ENCODE measurements at regions not wholly inside any gene's neighbourhood (a gene's known extent, or its start where the extent isn't known, plus 50 kb on each side); places are given as distances from the start of the nearest gene placed in this dataset.
"Not testable (repeated sequence)": the region's sequence is repeated elsewhere in the genome, so short reads cannot be mapped to it uniquely, and the experiment has no call there.

DNA sequence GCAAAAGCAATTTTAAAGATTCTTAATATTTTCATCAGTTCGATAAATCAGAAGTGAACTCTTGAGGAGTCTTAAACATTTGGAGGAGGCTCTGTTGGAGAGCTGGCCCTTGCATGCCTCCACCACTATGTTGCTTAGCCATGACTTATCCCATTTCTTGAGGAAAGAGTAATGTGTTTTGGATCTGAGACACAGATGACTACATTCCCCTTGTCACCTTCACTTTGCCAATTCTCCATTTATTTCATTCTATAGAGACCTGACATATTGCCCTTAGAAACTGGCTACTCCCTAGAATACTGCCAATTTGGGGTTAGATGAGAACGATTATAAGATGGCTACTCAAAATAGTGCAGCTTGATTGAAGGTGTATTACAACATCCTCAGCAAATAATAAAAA, 157.4 kb upstream of the TMEM260 start:
- no peak for DNase-seq (ENCODE audit: low spot score)

- peak; percentile 9 for DNase-seq (ENCODE audit: low spot score)
These were observed 156.8 kb upstream of the TMEM260 start for GRCh38 chr14:56422703-56423213.

DNA sequence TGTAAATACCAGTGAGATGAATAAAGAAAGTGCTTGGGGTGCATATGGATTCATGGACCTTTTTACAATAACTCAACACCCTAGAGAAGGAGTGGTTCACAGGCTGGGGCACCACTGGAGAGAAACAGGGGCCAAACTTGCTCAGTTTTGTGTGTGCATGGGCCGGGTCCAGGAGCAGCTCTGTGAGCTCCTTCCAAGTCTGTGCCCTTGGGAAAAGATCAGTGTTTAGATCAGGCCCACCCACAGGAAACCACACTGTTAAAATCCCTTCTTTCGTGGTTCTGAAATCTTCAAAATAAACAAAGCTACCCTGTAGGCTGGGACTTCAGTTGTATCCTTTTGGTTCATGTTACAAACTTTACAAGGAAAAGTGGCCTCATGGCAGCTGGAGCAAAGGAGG, 156.1 kb upstream of the TMEM260 start:
- no peak for DNase-seq (ENCODE audit: low spot score)

- no peak for DNase-seq (ENCODE audit: low spot score)
These were observed 148.6 kb upstream of the TMEM260 start for GRCh38 chr14:56431013-56431412.

- DNase-seq (ENCODE audit: low spot score) = no peak
These were observed 129.9 kb upstream of the TMEM260 start for GRCh38 chr14:56449670-56450213.

DNA sequence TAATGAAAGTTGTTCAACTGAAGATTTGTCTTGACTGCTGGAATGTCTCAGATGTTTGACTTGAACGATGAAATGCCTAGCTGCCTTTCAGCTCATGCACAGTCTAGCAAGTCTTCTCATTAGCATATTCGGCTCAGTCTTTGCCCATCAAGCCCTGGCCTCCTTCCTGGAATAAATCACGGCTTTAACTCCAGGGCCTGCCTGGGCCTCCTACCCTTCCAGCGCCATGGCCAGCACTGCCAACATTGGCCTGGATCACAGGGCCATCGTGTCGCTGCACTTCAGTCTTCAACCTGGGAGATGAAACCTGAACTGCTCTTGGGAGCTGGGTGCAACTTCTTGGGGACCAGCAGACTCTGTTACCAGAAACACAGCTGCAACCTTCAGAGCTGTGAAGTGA, 126.7 kb upstream of the TMEM260 start:
- DNase-seq (ENCODE audit: low spot score) = no peak

DNA sequence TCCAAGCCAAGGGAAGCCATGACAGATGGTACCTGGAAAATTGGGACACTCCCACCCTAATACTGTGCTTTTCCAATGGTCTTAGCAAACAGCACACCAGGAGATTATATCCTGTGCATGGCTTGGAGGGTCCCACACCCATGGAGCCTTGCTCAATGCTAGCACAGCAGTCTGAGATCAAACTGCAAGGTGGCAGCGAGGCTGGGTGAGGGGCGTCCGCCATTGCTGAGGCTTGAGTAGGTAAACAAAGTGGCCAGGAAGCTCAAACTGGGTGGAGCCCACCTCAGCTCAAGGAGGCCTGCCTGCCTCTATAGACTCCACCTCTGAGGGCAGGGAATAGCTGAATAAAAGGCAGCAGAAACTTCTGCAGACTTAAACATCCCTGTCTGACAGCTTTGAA, 124.9 kb upstream of the TMEM260 start:
- not testable (repeated sequence) for DNase-seq (ENCODE audit: low spot score)

DNA sequence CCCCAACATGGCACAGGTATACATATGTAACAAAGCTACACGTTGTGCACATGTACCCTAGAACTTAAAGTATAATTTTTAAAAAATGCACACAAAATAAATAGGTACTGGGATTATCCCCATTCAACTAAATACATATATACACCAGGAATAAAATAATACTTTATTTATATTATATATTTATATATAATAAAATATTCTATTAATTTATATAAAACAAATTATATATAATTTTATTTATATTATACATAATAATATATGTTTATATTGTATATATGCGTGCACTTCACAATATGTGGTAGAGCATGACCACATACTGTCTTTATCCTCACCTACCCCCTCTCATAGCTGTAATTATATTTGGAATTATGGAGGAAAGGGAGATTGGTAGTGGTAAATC, 119.1 kb upstream of the TMEM260 start:
- DNase-seq (ENCODE audit: low spot score) = no peak

DNA sequence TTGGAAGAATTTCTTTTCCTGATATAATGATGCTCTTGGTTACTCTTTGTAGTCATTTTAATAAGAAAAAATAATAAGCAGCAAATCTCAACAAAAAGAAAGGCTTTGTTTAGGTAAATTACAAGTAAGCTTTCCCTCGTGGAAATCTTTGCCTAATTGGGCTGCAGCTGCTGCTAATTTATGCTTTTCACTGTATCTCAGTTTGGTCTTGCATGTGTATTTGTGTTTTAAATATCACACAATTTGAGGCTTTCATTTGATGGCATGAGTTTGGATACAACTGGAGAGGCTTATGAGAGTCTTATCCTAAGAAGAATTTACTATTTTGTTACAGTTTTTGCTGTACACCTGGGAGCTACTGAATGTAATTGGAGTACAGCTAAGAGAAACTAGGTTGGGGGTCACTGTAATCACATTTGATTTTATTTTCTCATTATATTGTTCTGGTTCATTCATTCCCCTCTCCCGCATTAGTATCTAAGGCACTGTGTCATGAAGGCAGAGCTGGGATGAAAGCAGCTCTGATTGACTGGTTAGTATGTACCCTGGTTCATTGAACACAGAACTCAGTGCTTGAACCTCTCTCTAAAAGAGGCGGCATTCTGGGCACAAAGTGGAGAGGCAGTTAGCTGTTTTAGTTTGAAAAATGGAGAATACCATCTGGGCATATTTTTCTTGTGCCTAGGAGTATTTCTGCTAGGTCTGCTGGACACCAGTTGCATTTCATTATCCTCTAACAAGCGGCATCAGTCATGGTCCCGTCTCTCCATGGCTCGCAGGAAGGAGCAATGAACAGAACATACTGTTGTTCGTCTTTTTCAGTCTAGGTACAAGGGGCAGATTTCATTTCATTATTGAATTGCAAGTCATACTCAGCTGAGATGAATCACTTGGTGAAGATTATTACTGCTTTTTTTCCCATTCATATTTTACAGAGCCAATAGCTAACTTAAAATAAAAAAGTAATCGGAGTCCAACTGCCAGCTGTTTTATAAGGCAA, 118.0 kb upstream of the TMEM260 start:
- DNase-seq (ENCODE audit: low spot score) = no peak

DNA sequence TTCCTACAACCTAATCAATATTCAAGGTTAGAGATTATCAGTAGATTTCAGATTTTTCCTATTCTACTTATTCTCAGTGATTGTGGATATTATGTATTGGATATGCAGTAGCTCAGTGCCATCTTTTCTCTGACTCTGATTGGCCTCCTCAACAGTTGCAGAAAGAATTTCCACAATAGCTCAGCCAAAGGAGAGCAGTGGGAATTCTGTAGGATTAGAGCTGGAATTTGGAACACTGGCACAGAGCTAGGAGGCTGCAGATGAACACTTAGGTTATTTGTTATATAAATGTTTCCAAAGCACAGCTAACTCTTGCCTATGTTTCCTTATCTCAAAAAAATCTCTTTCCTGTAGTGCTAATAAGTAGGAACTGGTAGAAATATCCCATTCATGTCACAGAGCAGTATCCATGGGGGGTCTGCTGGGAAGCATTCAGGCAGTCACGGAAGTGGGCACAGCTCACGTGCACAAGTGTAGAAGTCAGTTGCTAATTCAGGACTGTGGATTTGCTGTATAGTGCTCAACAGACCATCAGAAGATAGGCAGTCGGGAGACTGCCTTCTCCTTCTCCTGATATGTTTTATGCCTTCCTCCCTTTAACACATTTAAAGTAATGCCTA, 116.2 kb upstream of the TMEM260 start:
- no peak for DNase-seq (ENCODE audit: low spot score)

GRCh38 chr14:56471056-56471455, 108.5 kb upstream of the TMEM260 start:
- DNase-seq (ENCODE audit: low spot score) = no peak

DNA sequence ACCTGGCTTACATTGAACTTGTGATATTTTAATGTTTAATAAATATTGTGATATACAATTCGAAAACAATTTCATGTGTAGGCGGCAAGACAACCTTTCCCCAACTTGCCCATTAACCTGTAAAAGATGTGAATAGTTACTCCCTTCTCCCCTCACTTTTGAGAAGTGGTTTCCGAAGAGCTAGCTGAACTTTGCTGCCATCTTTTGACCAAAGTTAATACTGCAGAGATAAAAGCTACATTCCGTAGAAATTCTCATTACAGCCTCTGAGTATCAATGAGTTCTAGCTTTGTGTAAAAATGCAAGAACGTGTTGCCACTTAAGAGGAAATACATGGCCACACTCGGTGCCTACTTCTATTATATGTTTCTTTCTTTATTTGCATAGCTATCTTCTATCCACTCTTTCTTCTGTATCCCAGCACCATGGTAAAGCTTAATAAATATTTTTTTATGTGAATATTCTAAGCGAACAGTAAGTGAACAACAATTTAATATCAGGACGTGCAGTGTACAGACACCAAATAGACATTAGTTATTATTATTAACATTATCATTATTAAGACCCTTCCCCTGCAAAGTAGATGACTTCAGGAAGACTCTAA, 105.1 kb upstream of the TMEM260 start:
- peak; percentile 46 for DNase-seq (ENCODE audit: low spot score)

DNA sequence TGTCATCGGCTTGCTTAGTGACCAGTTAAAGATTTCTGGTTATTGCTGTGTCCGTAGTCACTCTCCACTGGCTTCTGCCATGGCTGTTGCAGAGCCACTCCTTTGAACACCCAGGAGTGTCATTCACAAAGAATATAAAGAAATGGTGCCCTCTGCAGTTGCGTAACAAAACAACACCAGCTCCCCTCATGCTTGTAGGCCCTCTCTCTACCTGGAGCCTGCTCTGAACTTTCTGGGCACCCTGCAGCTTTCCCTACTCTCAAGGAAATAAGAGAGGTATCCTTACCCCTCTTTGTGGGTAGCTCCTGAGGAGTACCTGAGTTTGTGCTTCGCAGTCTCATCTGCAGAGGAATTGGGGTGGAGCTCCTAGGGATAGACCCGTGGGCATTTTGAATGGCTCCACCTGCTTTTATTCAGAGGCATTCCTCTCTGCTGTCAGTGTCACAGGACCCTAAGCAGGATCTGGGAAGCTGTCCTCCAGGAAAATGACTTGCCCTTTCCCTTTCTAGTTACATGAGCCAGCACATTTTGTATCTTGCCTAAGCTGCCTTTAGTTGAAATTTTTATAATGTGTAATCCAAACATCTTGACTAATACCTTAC, 97.2 kb upstream of the TMEM260 start:
- DNase-seq (ENCODE audit: low spot score) = no peak

- DNase-seq (ENCODE audit: low spot score) = no peak
These were observed 92.4 kb upstream of the TMEM260 start for GRCh38 chr14:56487090-56487667.

DNA sequence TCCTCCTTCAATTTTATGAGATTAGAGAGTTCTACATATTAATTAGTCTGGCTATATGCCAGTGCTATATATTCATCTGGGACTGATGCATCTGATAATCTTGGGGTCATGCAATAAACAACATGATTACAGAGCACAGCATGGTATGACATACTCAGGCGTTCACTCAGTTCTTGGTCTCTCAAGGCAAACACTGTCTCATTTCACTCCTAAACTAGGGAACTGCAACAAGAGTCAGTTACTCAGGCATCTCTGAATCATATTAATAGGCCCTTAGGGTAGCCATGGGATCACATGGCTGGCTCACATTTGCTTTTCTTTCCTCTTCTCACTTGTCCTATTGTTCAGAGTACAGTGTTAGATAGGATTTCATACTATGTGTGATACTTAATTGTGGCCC, 91.8 kb upstream of the TMEM260 start:
- no peak for DNase-seq (ENCODE audit: low spot score)

DNA sequence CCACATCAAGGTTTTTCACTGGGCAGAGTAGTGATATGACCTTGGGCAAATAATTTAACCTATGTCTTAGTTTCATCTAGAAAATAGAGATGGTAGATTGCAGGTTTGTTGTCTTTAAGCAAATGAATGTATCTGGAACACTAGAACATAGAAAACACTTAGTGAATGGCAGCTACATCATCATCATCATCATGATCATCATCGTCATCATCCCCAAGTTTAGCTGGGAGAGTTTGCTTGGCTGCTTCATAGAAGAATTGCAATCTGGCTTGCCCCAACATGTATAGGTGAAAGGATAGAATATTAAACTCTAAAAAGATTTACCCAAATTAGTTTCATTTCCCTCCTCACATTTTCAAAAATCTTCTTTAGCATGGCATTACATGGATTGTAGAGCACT, 91.3 kb upstream of the TMEM260 start:
- no peak for DNase-seq (ENCODE audit: low spot score)

GRCh38 chr14:56490379-56490778, 89.2 kb upstream of the TMEM260 start:
- peak; percentile 37 for DNase-seq (ENCODE audit: low spot score)

DNA sequence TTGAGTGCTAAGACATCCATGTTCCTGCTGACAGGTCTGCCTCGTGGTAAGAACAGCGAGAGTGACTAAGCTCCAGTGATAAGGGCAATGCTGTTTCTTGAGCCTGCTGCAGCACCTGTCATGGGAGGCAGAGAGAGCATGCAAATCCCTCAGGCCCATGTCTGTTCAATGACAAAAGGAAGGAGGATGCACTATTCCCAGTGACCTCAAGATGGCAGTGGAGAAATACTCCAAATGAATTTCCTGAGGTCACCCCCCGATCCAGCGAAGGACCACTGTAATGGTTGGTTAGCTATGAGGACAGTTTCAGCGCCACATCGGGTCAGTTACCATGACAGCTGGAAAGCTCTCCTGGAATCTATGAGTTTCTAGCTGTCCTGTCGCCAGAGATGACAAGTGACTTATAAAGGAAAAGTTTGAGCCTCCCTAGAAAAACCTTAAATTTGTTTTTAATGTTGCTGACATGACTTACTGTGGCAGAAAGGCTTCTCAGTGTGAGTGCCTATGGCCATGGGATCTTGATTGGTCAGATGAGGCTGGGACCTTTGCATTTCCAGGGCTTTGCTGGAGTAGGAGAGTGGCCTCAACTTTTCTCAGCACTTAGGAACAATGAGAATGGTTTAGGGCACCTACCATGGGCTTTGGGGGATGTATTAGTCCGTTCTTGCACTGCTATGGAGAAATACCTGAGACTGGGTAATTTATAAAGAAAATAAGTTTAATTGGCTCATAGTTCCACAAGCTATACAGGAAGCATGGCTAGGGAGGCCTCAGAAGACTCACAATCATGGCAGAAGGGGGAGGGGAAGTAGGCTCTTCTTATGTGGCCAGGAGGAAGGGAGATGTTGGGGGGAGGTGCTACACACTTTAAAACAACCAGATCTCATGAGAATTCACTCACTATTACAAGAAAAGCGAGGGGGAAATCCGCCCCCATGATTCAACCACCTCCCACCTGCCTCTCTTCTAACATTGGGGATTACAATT, 88.0 kb upstream of the TMEM260 start:
- DNase-seq (ENCODE audit: low spot score) = peak; percentile 22

- DNase-seq (ENCODE audit: low spot score) = no peak
These were observed 85.4 kb upstream of the TMEM260 start for GRCh38 chr14:56494167-56494566.

DNA sequence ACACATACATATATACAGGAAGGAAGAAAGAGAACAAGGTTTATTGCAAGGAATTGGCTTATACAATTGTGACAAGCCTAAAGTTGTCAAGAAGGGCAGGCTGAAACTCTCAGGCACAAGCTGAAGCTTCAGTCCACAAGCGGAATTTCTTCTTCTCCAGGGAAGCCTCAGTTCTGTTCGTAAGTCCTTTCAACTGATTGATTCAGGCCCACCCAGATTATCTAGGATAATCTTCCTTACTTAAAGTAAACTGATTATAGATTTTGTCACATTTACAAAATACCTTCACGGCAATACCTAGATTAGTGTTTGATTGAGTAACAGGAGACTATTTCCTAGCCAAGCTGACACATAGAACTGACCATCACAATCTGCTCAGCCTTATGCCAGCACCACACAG, 81.5 kb upstream of the TMEM260 start:
- DNase-seq (ENCODE audit: low spot score) = no peak
